HG03097 (cell line): ENCODE measurements at regions not wholly inside any gene's neighbourhood (a gene's known extent, or its start where the extent isn't known, plus 50 kb on each side); places are given as distances from the start of the nearest gene placed in this dataset.

Source experiments
- ATAC-seq: cut with Tn5 transposase; IDR thresholded peaks from one replicate; pipeline ENCODE4 v1.9.1; 2021; ENCODE audit not compliant: unreplicated experiment, low FRiP score

DNA sequence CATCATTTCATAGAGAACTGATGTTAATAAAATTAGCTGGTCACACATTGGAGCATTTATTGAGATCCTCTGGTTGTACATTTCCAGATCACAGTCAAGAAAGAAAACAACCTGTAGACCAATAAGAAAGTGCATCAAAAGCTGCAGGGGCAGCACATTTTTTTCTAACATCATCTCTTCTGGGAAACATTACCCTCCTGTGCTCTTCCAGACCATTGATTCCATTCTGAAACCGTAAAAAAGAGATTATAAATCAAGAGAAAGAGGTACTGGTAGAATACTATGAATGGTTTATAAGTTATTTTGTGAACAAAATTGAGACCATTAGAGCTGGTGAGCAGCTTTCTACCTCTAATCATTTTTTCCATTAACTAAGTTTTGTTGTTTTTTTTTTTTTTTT is 1548.2 kb upstream of the CELF4 start:
- ATAC-seq = no peak

DNA sequence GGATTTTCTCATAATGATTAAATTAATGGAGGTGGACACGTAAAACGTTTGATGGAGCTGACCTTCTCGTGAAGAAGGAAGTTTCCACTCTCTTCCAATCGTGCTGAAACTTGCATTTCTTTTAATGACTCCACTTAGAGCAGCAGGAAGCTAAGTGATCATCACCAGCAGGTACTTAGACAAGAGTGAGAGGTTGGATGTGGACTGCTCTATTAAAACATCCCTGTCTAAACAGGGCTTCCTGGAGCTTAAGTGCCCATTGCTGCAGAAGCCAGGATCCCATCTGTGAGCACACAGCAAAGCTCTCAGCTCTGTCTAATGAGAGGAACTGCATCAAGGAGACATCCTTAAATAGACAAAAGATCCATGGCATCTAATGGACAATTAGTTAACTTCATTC is 1539.5 kb upstream of the CELF4 start:
- ATAC-seq = no peak

DNA sequence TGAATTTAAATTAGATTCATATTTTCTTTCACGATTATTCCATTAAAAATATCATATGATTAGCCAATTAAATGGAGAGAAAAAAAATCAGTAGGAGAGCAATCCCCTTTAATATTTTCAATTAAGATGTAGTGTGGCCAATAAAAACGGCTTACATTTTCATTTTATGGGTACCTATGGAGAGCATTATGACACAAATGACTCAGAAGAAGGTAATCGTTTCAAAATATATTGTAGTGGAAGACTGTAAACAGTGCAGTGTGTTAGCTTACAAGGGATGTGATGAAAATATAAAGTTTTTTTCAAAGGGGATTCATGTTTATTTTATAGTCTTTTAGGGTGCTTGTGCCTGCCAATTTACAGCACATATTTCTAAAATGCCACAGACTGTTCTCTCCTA is 1507.4 kb upstream of the CELF4 start:
- ATAC-seq = no peak

DNA sequence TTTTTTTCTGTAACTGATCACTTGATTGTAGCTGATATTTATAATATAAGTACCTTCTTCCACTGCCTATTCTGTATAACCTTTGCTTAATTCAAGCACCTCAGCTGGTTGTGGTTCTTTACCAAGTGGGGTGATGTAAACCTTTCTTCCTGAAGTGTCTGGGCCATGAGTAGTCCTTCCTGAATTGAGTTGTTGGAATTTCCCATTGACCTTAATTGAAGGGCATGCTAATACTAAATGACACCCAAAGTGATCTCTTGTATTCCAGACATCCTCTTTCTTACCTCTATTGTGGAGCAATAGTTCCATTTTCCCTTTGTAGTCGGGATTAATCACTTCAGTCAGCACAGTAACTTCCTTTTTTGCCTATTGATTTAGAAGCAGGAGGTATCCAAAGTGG is 1496.8 kb upstream of the CELF4 start:
- ATAC-seq = no peak

DNA sequence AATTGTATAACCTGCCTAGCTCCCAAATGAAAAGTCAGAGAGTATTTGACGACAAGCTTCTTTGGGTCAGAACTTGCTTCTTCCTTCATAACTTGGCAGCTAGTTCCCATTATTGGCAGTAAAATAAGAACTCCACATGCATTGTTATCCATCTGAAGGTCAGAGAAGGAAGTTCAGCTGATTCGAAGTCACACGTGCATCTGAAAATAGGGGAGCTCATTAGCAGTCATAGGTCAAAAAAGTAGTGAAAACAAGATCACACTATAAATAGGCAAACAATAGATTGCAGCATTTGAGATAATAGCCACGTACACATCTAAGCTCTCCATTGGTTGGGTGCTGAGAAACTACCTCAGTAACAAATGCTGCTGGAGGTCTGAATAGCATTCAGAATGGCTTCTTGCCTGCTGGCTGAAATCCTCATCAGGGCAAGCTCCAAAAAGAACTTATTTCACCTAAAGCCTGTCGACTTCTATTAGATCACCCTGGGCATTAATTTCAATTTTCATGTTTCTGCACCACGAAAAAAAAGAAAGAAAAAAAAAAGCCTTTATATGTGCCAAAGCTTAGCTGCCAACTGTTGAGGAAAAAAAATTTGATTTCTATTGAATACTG is 1492.9 kb upstream of the CELF4 start:
- no peak for ATAC-seq

DNA sequence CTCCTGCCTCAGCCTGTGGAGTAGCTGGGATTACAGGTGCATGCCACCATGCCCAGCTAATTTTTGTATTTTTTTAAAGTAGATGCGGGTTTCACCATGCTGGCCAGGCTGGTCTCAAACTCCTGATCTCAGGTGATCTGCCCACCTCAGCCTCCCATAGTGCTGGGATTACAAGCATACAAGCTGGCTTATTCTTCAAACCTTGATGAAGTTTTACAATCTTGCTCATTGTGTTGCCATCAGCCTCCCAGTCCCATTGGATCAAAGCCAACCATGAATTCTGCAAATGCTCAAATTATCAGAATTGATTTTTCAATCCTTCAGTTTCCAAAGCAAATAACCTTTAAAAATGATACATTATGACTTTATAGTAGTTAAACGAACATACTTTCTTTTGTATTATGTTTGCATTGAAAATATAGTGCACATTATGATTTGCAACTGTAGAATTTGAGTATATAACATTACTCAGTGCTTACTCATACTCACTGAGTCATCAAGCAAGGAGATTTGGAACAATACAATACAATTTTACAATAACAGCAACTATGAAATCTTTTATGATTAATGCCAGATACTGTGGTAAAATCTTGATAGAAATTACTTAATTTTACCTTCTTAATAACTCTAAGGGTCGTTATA is 1491.9 kb upstream of the CELF4 start:
- ATAC-seq = no peak

DNA sequence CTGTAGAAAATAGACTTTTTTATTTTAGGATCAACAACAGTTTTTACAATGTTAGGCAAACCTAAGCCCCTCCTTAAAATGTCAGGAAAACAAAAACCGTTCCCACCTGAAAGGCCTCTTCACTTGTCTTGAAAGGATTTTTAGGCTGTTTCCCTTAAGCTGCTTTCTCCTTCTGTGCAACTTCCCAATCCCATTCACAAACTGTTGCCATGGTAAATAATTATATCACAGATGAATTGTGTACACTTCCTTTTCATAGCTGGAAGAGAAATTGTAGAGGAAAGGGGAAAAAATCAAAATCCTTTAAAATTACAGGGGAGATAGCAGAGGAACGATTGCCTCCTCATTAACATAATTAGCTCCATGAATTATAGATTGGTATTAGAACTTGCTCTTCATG is 1488.0 kb upstream of the CELF4 start:
- no peak for ATAC-seq

DNA sequence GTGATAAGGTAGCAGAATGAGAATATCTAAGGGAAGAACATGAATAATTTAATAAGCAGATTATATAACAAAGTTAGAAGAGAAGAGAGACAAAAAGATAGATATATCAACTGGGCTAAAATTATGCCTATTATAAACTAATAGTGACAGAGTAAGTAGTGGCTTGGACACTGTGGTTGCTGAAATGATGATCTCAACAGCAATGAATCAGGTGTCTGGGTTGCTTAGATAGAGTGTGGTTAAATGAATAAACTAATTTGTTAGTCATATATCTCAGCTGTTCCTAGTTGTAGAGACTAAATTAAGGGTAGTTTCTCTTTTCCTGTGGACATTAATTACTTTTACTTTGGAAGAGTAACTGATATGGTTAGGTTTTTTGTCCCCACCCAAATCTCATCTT is 1485.4 kb upstream of the CELF4 start:
- no peak for ATAC-seq

DNA sequence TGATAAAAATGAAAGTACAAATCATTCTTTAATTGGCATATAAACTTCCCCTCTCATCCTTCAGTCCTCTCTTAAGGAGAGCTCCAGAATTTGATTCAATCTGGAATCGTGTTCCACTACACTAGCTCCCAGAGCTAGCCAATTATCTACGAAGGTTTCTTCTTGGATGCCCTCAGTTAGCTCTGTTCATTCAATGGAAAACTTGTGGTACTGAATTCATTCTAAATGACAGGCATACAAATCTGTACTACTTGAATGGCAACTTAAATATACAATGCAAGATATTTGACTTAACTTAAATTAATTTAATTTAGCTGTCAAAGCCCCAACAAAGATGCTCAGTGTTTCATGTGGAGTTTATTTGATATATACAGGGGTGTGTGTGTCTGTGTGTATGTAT is 1474.2 kb upstream of the CELF4 start:
- no peak for ATAC-seq

DNA sequence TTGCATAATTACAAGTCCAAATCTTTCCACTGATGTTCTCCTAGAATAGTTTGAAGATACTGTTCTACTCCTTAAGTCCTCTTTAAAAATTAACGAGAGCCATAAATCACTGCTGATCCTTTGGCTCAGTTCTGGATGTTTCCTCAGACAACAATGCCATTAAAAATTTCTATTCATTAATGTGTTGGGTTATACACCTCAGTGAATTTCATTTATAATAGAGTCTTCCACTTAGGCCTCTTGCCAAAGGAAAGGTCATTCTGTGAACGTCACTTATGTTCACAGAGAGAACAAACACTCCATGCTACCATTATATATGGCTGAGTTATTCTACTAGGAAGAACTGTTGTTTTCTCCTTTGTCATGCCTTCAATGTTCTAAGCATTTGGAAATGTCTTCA is 1472.3 kb upstream of the CELF4 start:
- no peak for ATAC-seq

DNA sequence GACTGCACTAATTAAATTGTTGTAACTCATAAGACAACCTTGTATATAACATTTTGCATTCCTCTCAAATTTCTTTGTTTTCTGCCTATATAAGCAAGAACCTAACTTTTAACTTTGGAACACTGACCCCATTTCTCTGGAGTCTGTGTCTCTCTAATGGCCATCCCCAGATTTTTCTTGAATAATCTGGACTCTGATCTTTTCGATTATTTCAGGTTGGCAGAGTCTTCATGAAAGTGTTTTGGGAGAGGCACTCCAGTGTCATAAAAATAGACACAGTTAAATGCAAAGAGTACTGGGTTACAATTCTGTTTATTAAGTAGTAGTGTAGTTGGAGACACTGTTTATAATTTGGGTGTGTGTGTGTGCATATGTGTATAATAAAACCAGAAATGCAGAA is 1467.7 kb upstream of the CELF4 start:
- no peak for ATAC-seq

DNA sequence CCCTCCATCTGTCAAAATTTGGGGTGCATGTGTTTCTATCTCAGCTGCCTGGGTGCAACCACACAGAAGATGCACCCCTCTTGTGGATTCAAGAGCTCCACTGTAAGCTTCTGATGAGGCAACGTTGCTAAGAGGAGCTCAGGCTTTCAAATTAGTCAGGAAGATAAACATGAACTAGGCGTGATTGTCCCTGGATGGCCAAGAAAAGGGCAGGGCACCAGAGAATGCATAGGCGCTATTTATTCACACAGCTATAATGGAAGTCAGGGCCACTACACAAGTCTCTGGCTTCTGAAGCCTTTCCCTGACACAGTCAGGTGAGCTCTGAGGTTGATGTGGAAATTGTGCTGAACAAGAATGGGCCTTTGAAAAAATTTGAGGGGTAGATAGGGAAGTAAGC is 1466.0 kb upstream of the CELF4 start:
- ATAC-seq = no peak

DNA sequence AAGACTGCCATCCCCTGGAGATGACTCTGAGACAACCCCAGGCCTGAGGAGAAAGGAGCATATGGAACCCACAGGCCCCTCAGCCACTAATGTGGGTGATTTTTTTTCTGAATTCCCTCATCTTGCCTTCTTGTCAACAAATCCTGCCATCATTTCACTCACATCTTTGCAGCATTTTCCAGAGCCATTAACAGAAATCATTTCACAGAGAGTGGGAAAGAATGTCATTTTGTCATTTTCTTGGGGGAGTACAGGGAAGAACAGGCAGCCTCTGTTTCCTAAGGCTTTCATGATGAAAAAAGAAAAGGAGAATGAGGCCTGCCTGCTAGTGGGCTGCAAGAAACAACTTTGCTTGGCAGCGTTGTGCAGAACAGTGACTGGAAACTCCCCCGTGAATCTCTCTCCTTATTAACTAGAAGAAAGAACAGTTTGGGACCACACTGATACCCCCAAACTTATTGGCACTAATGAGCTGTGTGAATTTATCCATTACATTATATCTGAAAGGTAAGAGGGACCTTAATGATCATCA is 1464.6 kb upstream of the CELF4 start:
- ATAC-seq = no peak

DNA sequence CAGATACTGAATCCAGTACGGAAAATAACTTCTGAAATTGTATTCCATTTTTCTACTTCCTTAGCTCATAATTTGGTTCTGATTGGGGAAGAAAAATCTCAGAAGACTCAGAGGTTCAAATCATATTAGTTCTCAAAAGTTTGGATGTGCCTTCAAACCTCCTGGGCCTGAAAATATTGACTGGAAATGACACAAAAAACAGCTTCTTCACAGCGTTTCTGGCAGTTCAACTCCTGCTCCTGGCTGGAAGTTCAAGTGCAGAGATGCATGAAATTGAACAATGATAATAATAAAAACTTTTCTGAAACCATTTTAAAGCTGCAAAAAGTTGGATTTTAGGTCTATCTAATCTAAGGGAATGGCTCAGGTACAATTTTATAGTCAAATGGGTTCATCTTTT is 1459.9 kb upstream of the CELF4 start:
- ATAC-seq = no peak

DNA sequence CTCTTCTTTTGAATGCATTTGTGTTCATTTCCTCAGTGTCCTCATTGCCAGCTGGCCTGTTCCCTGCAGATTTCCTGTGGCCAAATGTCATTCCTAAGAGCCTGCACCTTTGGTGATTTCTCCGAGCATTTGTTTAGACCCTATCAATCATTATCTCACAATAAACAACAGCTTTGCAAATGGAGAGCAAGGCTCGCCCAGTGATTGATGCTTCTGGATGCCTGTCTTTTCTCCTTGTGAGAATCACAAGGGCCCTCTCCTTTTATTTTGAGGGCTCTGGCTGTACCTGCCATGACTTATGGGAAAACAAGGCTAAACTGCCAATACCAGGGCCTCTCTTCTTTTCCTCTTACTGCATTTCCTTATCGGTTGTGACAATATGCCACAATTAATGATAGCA is 1454.4 kb upstream of the CELF4 start:
- ATAC-seq = no peak

DNA sequence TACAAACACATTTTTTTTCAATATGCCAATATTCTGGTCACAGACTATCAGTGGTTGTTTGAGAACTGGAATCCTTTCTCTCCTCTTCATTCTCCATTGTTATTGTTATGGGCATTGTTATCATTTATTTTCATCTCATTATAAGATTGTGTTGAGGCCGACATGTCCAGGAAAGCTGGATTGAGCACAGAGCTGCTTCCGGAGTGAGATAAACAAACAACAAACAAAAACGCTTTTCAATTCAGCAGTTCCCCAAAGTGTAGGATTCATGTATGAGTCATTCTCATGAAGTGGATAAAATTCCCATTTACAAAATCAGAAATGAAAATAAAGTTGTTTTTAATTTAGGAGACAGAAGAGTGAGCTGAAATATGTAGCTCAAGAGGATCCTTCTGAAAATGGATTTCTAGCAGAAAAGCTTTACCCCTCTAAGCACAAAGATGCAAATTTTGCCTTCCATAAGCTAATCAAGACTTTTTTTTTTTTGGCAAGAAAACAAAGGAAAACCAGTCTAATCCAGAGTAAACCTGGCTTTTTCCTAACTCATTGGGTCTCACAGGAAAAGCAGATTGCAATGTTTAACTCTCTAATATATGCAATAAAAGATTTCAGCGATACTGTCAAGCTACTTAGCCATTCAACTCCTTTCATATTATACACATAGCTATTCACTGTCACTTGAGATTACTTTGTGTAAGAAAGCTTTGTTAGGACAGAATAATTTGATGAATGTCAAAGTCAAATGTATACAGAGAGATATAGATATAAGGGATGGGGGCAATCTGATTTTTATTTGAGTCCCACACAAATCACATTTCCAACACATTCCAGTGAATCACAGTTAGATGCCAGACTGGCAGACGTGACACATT is 1441.7 kb upstream of the CELF4 start:
- ATAC-seq = no peak

DNA sequence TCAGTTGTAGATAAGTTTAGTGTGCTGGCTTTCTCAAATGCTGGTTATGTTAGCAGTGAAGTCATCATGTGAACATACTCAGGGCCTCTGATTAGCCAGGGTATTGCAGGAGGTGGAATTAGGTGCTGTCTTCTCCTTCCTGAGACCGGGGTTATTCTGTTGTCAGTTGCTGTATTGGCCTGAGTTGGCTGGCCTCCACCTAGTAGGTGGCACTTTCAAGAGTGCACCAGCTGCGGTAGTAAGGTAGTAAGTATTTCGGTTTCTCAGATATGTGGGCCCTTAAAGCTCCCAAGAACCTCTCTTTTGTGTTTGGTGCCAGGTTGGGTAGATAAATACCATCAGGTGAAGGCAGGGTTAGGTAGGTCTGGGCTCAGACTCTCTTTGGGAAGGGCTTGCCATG is 1430.5 kb upstream of the CELF4 start:
- no peak for ATAC-seq

DNA sequence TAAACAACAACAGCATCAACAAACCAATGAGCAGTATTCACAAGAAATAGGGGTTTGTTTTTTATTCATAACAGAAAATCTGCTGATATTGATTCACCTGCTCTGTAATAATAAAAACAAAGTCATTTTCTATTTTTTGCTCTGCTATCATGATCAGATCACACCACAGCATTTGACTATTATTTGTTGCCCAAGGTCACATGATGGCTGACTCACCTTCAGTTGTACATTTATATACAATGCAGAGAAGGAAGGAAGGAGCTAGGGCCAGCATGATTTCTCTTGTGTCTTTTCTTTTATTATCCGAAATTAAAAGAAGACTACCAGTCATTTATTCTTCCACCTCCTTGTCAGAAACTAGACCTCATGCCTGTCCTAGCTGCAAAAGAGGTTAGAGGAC is 1427.7 kb upstream of the CELF4 start:
- no peak for ATAC-seq

DNA sequence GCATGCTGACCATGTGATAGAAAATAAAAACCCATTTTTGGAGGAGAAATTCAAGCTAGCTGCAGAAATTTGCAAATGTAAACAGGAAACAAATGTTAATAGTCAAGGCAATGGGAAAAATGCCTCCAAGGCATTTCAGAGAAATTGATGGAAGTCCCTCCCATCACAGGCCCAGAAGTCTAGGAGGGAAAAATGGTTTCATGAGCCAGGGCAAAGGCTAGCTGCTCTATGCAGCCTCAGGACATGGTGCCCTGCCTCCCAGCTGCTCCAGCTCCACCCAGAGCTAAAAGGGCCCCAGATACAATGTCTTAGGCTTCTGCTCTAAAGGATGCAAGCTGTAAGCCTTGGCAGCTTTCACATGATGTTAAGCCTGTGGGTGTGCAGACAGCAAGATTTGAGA is 1419.4 kb upstream of the CELF4 start:
- no peak for ATAC-seq

DNA sequence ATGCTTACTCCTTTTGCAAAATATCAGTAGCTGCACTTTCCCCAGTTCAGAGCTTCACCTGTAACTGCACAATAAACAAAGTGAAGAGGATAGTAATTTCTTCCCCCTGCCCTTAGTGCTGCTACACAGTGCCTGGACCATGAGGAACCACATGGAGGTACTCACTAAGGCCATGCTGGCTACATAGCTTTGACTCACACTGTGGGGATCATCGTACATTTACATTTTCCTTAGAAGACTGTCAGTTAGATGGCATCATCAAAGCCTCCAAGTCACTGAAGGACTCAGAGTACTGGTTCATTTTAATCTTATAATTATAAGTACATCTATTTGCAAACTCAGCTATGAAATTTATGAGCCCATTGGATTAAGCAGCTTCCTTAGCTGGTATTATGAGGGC is 1416.5 kb upstream of the CELF4 start:
- no peak for ATAC-seq

DNA sequence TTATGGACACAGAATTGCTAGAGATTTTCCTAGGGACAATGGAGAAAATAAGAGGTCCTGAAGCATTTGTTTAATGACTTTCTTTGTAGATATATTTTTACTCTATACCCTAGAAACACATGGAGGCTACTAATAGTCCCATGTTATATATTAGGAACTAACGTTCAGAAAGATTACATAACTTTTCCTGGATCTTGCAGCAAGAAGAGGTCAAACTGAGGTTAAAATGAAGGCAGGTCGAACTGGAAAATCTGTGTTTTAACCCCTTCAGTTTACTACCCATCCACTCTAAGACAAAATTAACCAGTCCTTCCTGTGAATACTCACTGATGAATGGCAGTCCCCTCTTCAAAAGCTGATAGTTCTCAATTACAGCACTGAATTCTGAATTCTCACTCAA is 1415.8 kb upstream of the CELF4 start:
- no peak for ATAC-seq

DNA sequence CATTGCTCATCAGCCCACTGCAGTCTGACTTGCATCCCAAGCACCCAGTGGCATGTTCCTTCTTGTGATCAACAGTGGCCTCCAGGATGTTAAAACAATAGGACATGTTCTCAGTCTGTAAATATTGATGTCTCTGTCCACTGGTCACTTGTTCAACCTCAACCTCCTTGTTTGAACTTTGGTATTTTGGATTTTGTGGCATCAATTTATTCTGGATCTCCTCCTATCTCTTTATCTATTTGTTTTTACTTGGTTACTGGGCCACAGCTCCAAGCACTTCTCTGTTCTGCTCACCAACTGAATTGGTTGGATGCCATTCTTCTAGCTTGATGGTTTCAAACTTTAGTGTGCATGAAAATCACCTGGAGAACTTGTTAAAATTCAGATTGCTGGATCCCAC is 1414.8 kb upstream of the CELF4 start:
- no peak for ATAC-seq
